ENCODE measurements at regions not wholly inside any gene's neighbourhood (a gene's known extent, or its start where the extent isn't known, plus 50 kb on each side); places are given as distances from the start of the nearest gene placed in this dataset.
"Not testable (repeated sequence)": the region's sequence is repeated elsewhere in the genome, so short reads cannot be mapped to it uniquely, and the experiment has no call there.

DNA sequence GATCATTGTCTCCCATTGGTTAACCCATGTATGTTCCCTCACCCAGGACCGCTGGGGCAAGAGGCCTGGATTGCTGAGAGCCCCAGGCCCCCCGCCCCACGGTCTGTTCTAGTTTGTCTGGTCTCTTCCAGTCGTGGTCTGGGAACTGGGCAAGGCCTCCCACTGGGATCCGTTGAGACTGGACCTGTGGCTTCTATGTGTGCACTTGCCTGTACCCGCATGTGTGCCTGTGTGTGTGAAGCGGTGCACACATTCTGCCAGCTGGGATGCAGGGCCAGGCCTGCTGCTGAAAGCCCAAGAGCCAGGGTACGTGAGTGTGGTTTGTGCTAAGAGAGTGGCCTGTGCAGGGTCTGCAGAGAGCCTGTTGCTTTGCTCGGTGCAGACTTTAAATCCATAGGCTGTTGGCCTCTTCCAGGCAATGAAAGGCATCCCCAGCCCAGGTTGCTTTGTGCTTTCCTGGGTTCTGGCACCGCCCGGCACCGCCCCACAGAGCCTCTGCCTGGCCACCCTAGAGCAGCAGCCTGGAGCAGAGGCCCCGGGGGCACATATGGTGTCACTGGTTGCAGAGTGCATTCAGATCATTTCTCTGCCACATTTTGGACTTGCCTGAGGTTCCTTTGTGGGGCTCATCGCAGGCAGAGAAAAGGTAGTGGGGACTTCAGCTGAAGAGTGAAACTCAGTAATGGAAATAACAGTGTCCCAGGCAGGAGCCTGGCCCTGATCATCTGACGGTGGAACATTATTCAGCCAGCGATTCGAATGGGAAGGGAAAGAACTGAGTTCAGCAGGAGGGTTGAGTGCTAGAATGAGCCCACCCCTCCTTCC is 215.5 kb downstream of the GLRX3 start:
- H3K4me1 ChIP-seq (ENCODE audit: control insufficient read depth, insufficient read depth, low read length), result 0 out of 2 replicates have a peak, but pooled peaks cover 4% of the 10 kb centered on the region
- H3K4me3 ChIP-seq (ENCODE audit: low read depth, low read length), result no peak overlapping the region
- no peak overlapping the region for H3K27ac ChIP-seq (ENCODE audit: low read depth, low read length)
- no peaks in the 10 kb centered on the region for H3K27me3 ChIP-seq (ENCODE audit: control insufficient read depth, insufficient read depth, low read length)
- no peaks in the 10 kb centered on the region for H3K36me3 ChIP-seq (ENCODE audit: control insufficient read depth, insufficient read depth, low read length)
- no peak overlapping the region for H3K9ac ChIP-seq (ENCODE audit: low read length)
- no peaks in the 10 kb centered on the region; the same call in 1 of the 2 replicates for H3K9me3 ChIP-seq (ENCODE audit: control insufficient read depth, insufficient read depth, low read depth, low read length)

GRCh38 chr10:130352291-130352645 is 216.1 kb downstream of the GLRX3 start:
- Histone ChIP-seq H3K9ac (ENCODE audit: low read length) (no peak overlapping the region), H3K36me3 (ENCODE audit: control insufficient read depth, insufficient read depth, low read length) (no peaks in the 10 kb centered on the region), H3K4me3 (ENCODE audit: low read depth, low read length) (no peak overlapping the region), H3K4me1 (ENCODE audit: control insufficient read depth, insufficient read depth, low read length) (0 out of 2 replicates have a peak, but pooled peaks cover 4% of the 10 kb centered on the region), H3K27ac (ENCODE audit: low read depth, low read length) (no peak overlapping the region), H3K9me3 (ENCODE audit: control insufficient read depth, insufficient read depth, low read depth, low read length) (no peaks in the 10 kb centered on the region; the same call in 1 of the 2 replicates), H3K27me3 (ENCODE audit: control insufficient read depth, insufficient read depth, low read length) (no peaks in the 10 kb centered on the region)

DNA sequence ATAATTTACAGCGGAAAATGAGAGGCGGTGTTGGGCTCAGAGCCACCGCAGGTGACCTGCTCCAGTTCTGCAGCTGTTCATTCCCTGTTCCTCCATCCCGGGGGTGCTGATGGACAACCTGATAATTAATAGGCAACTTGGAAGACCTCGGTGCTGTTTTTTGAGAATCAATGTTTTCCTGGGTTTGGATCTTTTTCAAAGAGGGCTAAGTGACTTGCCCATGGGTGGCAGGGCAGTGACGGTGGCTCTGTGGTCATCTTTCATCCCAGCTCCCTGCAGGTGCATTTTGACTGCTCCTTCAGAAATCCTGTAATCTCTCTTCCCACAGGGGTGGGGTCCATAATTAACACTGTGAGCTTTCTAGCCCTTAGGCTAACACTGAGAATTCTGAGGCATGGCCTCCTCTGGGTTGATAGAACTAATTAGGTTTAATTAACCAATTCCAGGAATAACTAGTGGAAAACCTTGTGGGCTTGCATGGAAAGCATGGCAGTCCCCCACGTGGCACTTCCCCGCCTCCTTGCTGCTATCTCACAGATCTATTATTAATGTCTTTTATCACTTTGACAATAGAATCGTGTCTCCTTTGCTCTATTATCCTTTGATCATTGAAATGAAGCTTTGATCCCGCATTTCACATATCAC is 217.9 kb downstream of the GLRX3 start:
- Histone ChIP-seq H3K36me3 (ENCODE audit: control insufficient read depth, insufficient read depth, low read length) (no peaks in the 10 kb centered on the region), H3K9me3 (ENCODE audit: control insufficient read depth, insufficient read depth, low read depth, low read length) (no peaks in the 10 kb centered on the region; the same call in 1 of the 2 replicates), H3K9ac (ENCODE audit: low read length) (no peak overlapping the region), H3K27ac (ENCODE audit: low read depth, low read length) (no peak overlapping the region), H3K27me3 (ENCODE audit: control insufficient read depth, insufficient read depth, low read length) (no peaks in the 10 kb centered on the region), H3K4me1 (ENCODE audit: control insufficient read depth, insufficient read depth, low read length) (0 out of 2 replicates have a peak, but pooled peaks cover 4% of the 10 kb centered on the region), H3K4me3 (ENCODE audit: low read depth, low read length) (no peak overlapping the region)

GRCh38 chr10:130354573-130354954 is 218.4 kb downstream of the GLRX3 start:
- no peak overlapping the region for H3K27ac ChIP-seq (ENCODE audit: low read depth, low read length)
- H3K4me1 ChIP-seq (ENCODE audit: control insufficient read depth, insufficient read depth, low read length), result 0 out of 2 replicates have a peak, but pooled peaks cover 4% of the 10 kb centered on the region
- H3K4me3 ChIP-seq (ENCODE audit: low read depth, low read length), result no peak overlapping the region
- H3K9me3 ChIP-seq (ENCODE audit: control insufficient read depth, insufficient read depth, low read depth, low read length), result no peaks in the 10 kb centered on the region; the same call in 1 of the 2 replicates
- no peak overlapping the region for H3K9ac ChIP-seq (ENCODE audit: low read length)
- H3K36me3 ChIP-seq (ENCODE audit: control insufficient read depth, insufficient read depth, low read length), result no peaks in the 10 kb centered on the region
- H3K27me3 ChIP-seq (ENCODE audit: control insufficient read depth, insufficient read depth, low read length), result no peaks in the 10 kb centered on the region

- H3K27ac ChIP-seq (ENCODE audit: low read depth, low read length), result no peak overlapping the region
- no peaks in the 10 kb centered on the region; the same call in 1 of the 2 replicates for H3K9me3 ChIP-seq (ENCODE audit: control insufficient read depth, insufficient read depth, low read depth, low read length)
- H3K36me3 ChIP-seq (ENCODE audit: control insufficient read depth, insufficient read depth, low read length), result no peaks in the 10 kb centered on the region
- 0 out of 2 replicates have a peak, but pooled peaks cover 4% of the 10 kb centered on the region for H3K4me1 ChIP-seq (ENCODE audit: control insufficient read depth, insufficient read depth, low read length)
- H3K9ac ChIP-seq (ENCODE audit: low read length), result no peak overlapping the region
- no peaks in the 10 kb centered on the region for H3K27me3 ChIP-seq (ENCODE audit: control insufficient read depth, insufficient read depth, low read length)
- H3K4me3 ChIP-seq (ENCODE audit: low read depth, low read length), result no peak overlapping the region
Measured at GRCh38 chr10:130354976-130355795, 219.0 kb downstream of the GLRX3 start.

- H3K27ac ChIP-seq (ENCODE audit: low read depth, low read length); H3K36me3 ChIP-seq (ENCODE audit: control insufficient read depth, insufficient read depth, low read length); H3K9me3 ChIP-seq (ENCODE audit: control insufficient read depth, insufficient read depth, low read depth, low read length); H3K4me3 ChIP-seq (ENCODE audit: low read depth, low read length); H3K9ac ChIP-seq (ENCODE audit: low read length); H3K27me3 ChIP-seq (ENCODE audit: control insufficient read depth, insufficient read depth, low read length); H3K4me1 ChIP-seq (ENCODE audit: control insufficient read depth, insufficient read depth, low read length): not testable (repeated sequence)
Measured at GRCh38 chr10:130356429-130356828, 220.2 kb downstream of the GLRX3 start.

DNA sequence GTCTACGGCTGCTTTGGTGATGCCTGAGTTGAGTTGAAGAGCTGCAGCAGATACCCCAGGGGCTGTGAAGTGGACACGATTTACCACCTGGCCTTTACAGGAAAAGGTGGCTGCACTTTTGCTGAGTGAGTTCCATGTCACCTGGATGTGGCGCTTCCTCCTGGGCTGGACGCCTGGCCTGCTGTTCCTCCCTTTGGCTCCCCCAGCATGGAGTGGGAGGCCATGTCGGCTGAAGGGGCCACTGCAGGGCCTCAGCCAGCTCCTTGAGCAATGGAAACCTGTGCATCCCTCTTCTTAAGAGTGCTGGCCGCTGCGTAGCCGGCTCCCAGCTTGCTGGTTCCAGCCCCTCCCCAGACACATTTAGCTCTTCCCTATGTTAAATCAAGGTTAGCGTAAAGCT is 221.0 kb downstream of the GLRX3 start:
- no peaks in the 10 kb centered on the region for H3K27me3 ChIP-seq (ENCODE audit: control insufficient read depth, insufficient read depth, low read length)
- no peaks in the 10 kb centered on the region for H3K9me3 ChIP-seq (ENCODE audit: control insufficient read depth, insufficient read depth, low read depth, low read length)
- no peak overlapping the region for H3K9ac ChIP-seq (ENCODE audit: low read length)
- no peak overlapping the region for H3K27ac ChIP-seq (ENCODE audit: low read depth, low read length)
- no peak overlapping the region for H3K4me3 ChIP-seq (ENCODE audit: low read depth, low read length)
- H3K36me3 ChIP-seq (ENCODE audit: control insufficient read depth, insufficient read depth, low read length), result no peaks in the 10 kb centered on the region
- H3K4me1 ChIP-seq (ENCODE audit: control insufficient read depth, insufficient read depth, low read length), result 0 out of 2 replicates have a peak, but pooled peaks cover 4% of the 10 kb centered on the region

DNA sequence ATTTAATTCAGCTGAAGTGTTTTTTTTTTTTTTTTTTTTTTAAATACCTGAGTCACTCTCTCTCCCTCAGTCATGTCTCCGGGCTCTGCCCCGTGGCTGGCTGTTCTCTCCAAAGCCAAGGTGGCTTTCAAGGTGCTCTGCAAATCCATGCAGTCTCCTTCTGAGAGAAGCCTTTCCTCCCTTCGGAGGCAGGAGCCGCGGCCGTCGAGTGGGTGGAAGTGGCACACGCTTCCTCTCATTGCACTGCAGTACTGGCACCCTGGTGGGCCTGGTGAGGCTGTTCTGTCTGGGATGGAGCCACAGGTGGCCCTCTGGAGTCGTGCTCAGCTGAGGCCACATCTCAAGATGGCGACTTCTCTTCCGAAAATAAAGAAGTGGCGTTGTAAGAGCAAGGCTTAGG is 221.8 kb downstream of the GLRX3 start:
- H3K9me3 ChIP-seq (ENCODE audit: control insufficient read depth, insufficient read depth, low read depth, low read length), result no peaks in the 10 kb centered on the region
- H3K9ac ChIP-seq (ENCODE audit: low read length), result no peak overlapping the region
- H3K36me3 ChIP-seq (ENCODE audit: control insufficient read depth, insufficient read depth, low read length), result no peaks in the 10 kb centered on the region
- H3K27ac ChIP-seq (ENCODE audit: low read depth, low read length), result no peak overlapping the region
- no peak overlapping the region for H3K4me3 ChIP-seq (ENCODE audit: low read depth, low read length)
- H3K4me1 ChIP-seq (ENCODE audit: control insufficient read depth, insufficient read depth, low read length), result 0 out of 2 replicates have a peak, but pooled peaks cover 4% of the 10 kb centered on the region
- H3K27me3 ChIP-seq (ENCODE audit: control insufficient read depth, insufficient read depth, low read length), result no peaks in the 10 kb centered on the region

DNA sequence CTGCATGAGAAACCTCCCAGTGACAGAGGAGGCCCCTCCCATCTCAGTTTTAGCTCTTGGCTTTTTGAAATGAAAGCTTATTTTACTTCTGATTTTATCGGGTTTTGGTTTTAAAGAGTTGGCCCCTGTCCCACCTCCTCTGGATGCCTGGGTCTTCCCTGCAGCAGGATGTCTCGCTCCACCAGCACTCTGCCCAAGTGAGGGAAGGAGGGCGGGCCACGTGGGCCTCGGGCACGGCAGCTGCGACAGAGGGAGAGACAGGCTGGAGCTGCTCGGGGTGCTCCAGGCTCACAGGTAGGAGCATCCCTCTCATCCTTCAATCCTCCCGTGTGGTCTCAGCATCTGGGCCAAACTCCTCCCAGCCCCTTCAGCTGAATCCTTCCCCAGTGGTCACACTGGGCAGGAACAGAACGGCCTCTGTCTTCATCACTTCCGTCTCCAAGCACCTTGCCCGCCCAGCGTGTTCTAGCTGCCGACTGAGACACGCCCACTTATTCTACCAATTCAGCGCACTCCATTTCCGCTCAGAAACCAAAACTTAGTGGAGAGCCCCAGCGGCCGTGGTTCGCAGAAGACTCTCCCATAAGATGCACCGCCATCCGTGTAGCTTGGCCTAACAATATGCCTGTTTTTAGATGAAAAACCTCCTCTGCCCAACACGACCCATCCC is 222.9 kb downstream of the GLRX3 start:
- no peaks in the 10 kb centered on the region for H3K27me3 ChIP-seq (ENCODE audit: control insufficient read depth, insufficient read depth, low read length)
- no peaks in the 10 kb centered on the region for H3K36me3 ChIP-seq (ENCODE audit: control insufficient read depth, insufficient read depth, low read length)
- no peaks in the 10 kb centered on the region for H3K9me3 ChIP-seq (ENCODE audit: control insufficient read depth, insufficient read depth, low read depth, low read length)
- no peak overlapping the region for H3K9ac ChIP-seq (ENCODE audit: low read length)
- H3K4me1 ChIP-seq (ENCODE audit: control insufficient read depth, insufficient read depth, low read length), result 0 out of 2 replicates have a peak, but pooled peaks cover 4% of the 10 kb centered on the region
- no peak overlapping the region for H3K4me3 ChIP-seq (ENCODE audit: low read depth, low read length)
- no peak overlapping the region for H3K27ac ChIP-seq (ENCODE audit: low read depth, low read length)

- Histone ChIP-seq H3K4me3 (ENCODE audit: low read depth, low read length) (no peak overlapping the region), H3K27ac (ENCODE audit: low read depth, low read length) (no peak overlapping the region), H3K27me3 (ENCODE audit: control insufficient read depth, insufficient read depth, low read length) (no peaks in the 10 kb centered on the region), H3K9me3 (ENCODE audit: control insufficient read depth, insufficient read depth, low read depth, low read length) (no peaks in the 10 kb centered on the region), H3K36me3 (ENCODE audit: control insufficient read depth, insufficient read depth, low read length) (no peaks in the 10 kb centered on the region), H3K4me1 (ENCODE audit: control insufficient read depth, insufficient read depth, low read length) (0 out of 2 replicates have a peak, but pooled peaks cover 4% of the 10 kb centered on the region), H3K9ac (ENCODE audit: low read length) (no peak overlapping the region)
Measured at GRCh38 chr10:130359711-130360110, 223.5 kb downstream of the GLRX3 start.
